Inflammatory macrophage treated with lipopolysaccharide for 1 hour (primary cell): ENCODE measurements at regions not wholly inside any gene's neighbourhood (a gene's known extent, or its start where the extent isn't known, plus 50 kb on each side); places are given as distances from the start of the nearest gene placed in this dataset.
"Not testable (repeated sequence)": the region's sequence is repeated elsewhere in the genome, so short reads cannot be mapped to it uniquely, and the experiment has no call there.

Experiments
- DNase-seq, 2 donors: peaks; one replicate each; pipeline ENCODE4 v3.0.0-alpha.2; 2020 to 2022

- DNase-seq, result no peak
These were observed 149.3 kb upstream of the DPP6 start for GRCh38 chr7:153902862-153903261.

GRCh38 chr7:153912211-153912610, 140.0 kb upstream of the DPP6 start:
- DNase-seq, result no peak

- no peak for DNase-seq
These were observed 132.1 kb upstream of the DPP6 start for GRCh38 chr7:153920126-153920525.

GRCh38 chr7:153920897-153921296, 131.3 kb upstream of the DPP6 start:
- DNase-seq, result no peak

GRCh38 chr7:153921408-153921807, 130.8 kb upstream of the DPP6 start:
- DNase-seq, result no peak

- DNase-seq, result no peak
These were observed 121.5 kb upstream of the DPP6 start for GRCh38 chr7:153930696-153931095.

DNA sequence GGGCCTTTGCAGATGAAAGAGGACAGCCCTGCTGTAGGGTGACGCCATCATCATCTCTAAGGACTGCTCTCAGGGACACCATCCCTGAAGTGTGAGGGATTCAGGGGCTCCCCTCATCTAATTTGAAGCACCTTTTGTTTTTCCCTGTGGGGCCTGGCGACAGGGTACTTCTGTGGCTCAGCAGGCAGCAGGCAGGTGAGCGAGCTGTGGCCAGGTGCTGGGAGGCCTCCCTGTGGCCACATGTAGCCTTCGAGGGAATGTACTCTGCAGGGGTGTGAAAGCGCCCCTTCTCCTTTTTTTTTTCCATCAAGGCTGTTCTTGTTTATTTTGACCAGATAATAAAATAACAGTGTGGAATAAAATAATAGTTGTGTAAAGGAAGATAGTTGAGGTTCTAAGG, 118.2 kb upstream of the DPP6 start:
- no peak for DNase-seq

- no peak for DNase-seq
These were observed 117.6 kb upstream of the DPP6 start for GRCh38 chr7:153934629-153935028.

- DNase-seq, result no peak
These were observed 117.1 kb upstream of the DPP6 start for GRCh38 chr7:153935095-153935494.

GRCh38 chr7:153938451-153938850, 113.7 kb upstream of the DPP6 start:
- DNase-seq, result no peak

- DNase-seq, result no peak
These were observed 113.0 kb upstream of the DPP6 start for GRCh38 chr7:153939177-153939576.

DNA sequence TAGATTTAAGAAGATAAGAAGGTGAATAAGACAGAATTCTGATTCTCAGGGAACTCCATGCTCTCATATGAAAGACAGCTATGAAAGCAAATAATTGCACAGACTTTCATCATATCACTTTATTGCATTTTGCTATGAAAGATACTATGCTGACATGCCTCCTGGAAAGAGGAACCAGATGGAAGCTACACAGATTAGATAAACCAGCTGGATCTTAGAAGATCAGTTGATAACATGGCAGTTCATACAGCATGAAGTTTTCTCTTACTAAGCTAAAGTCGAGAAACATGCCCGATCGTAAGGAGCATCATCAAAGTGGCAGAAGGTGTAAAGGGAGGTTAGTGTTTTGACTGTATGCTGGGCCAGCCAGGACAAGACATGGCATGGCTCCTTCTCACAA, 112.5 kb upstream of the DPP6 start:
- no peak for DNase-seq

DNA sequence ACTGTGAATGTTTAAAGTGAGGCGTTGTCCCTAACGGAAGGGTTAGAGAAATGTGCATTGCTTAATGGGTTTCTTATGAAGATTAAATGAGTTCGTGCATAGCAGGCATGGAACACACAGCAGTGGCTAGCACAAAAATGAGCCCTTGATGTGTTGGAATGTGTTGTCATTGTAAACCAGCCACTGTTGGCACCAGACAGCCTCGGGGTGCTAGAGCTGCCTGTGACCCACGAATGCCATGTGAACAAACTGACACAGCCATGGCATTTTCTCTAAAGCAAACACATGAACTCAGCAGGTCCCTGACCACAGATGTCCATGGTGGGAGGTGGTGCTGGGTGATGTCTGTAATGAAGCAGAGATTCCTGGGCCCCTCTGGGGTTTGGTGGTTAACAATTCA, 111.1 kb upstream of the DPP6 start:
- DNase-seq, result no peak

DNA sequence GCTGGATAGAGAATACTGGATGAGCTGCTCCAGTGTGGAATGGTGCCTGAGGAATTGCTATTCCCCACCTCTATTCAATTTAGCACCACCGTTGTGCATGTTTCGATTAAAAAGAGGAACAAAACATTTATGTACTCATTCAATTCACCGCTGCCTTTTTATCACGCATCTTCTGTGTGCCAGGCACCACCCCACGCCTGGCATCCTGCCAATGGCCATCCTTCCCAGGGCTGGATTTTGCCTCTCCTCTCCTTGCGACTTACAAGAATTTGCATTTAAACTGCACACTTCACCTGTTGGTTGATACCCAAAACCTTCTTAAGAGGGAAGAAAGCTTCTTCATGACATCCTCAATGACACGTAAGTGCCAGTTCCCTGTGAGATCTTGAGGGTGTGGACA, 110.2 kb upstream of the DPP6 start:
- DNase-seq, result no peak

DNA sequence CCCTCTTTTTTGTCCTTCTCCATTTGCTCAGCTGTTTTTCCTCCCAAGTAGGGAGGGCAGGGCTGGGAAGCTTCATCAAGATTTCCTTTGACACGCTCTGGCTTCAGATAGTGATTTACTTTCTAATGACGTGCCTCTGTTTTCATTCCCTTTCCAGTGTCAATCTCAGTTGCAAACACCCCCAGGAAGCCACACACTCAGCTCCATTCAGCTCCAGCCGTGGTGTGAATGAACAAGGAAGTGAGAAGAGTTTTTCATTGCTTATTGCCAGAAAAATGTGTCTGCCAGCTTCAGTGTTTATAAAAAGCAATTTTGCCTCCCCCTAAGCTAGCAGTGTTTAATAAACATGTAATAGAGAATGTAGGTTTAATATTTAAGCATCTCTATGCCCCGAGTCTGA, 108.7 kb upstream of the DPP6 start:
- DNase-seq, result no peak

- no peak for DNase-seq
These were observed 108.3 kb upstream of the DPP6 start for GRCh38 chr7:153943861-153944260.

GRCh38 chr7:153948060-153948459, 104.1 kb upstream of the DPP6 start:
- no peak for DNase-seq

DNA sequence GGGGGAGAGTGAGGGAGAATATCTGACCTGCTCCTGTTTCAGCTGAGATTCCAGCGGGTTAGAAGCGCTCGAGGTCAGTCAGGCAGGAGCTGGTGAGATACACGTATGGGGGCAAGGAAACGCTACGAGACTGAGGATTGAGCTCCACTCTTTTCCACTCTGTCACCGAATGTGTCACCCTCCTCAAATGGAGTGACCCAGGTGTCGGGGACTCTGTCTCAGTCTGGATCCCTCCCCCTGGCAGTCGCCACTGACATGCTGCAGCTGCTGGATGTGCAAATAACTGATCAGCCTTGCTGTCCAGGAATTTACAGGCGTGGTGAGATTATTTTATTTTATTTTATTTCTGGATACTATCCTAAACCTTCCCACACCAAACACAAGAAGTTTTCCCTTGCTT, 100.9 kb upstream of the DPP6 start:
- DNase-seq, result no peak

DNA sequence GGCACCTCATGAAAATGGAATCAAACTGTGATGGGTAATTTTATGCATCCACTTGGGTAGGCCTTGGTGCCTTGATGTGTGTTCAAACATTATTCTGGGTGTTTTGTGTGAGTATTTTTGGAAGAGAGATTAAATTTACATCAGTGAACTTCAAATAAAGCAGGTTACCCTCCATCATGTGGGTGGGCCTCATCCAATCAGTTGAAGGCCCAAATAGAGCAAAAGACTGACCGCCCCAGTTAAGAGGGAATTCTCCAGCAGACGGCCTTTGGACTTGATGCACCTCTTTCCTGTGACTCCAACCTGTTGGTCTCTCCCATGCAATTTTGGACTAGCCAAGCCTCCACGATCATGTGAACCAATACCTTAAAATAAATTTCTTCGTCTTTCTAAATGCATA, 97.7 kb upstream of the DPP6 start:
- DNase-seq, result no peak

DNA sequence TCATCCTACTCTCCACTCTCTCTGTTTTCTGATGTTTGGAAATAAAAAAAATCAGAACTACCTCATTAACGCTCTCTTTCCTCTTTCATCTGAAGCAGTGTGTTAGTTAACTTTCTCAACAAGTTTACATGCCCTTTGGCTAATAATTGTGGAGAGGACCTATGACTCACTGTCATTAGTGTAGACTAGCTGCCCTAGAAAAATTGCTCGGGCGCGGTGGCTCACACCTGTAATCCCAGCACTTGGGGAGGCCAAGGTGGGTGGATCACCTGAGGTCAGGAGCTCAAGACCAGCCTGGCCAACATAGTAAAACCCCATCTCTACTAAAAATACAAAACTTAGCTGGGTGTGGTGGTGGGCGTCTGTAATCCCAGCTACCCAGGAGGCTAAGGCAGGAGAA, 94.5 kb upstream of the DPP6 start:
- DNase-seq, result not testable (repeated sequence)

GRCh38 chr7:153958381-153958780, 93.8 kb upstream of the DPP6 start:
- not testable (repeated sequence) for DNase-seq

DNA sequence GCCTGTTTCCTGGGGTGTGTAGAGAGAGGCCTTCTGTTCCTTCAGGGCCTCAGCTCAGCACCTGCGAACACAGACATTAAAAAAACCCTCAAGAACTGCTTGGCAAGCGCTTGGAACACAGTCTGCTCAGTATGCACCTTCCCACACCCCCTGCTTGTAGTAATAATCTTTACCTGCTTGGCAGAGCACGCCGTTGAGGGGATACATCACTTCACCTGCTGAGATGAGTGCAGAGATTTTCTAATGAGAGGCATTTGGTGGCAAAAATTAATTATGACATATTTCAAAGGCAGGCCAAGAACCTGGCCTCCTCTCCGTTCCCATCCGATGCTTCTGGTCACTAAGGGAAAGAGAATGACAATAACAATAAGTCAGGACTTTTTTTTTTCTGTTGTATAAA, 93.4 kb upstream of the DPP6 start:
- DNase-seq, result not testable (repeated sequence)

GRCh38 chr7:153964481-153965112, 87.6 kb upstream of the DPP6 start:
- DNase-seq, result not testable (repeated sequence)

DNA sequence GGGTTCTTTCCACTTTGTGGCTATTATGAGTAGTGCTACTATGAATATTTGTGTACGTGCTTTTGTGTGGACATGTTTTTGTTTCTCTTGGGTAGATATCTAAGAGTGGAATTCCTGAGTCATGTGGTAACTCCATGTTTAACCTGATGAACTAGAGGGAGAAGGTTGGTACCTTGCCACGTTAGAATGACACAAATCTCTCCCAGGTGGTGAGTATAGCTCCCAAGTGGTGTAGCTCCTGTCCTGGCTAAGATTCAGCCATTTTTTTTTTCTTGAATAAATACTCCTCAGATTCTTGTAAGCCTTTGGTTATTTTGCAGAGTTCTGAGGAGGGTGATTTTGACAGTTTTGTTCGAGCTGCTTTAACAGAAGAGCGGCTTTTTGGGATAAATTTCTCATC, 83.2 kb upstream of the DPP6 start:
- not testable (repeated sequence) for DNase-seq

GRCh38 chr7:153974603-153975002, 77.6 kb upstream of the DPP6 start:
- not testable (repeated sequence) for DNase-seq

- not testable (repeated sequence) for DNase-seq
These were observed 75.5 kb upstream of the DPP6 start for GRCh38 chr7:153976745-153977144.
